Colonic mucosa (tissue), 4 donors: ENCODE measurements at regions not wholly inside any gene's neighbourhood (a gene's known extent, or its start where the extent isn't known, plus 50 kb on each side); places are given as distances from the start of the nearest gene placed in this dataset.

Source experiments
- DNase-seq: peaks from one replicate; pipeline ENCODE4 v3.0.0-alpha.2; 2020
- H3K27ac ChIP-seq: fragments of 200-600 bp; one replicate; pipeline ENCODE4 v1.8.0; 2021
- H3K27me3 ChIP-seq: fragments of 200-600 bp; one replicate; pipeline ENCODE4 v1.8.0; 2021
- H3K36me3 ChIP-seq: fragments of 200-600 bp; one replicate; pipeline ENCODE4 v1.8.0; 2021
- H3K4me1 ChIP-seq: fragments of 200-600 bp; one replicate; pipeline ENCODE4 v1.8.0; 2021; ENCODE audit warnings: mild to moderate bottlenecking
- H3K4me3 ChIP-seq: fragments of 200-600 bp; one replicate; pipeline ENCODE4 v1.8.0; 2021
- H3K9ac ChIP-seq, 2 donors: one replicate each; pipeline ENCODE4 v1.7.0; 2013; ENCODE audit warnings: control low read depth in 2 of 2, low read depth in 2 of 2, low read length in 2 of 2
- H3K9me3 ChIP-seq: fragments of 200-600 bp; one replicate; pipeline ENCODE4 v1.8.0; 2021
- CTCF ChIP-seq: fragments of 200-600 bp; IDR thresholded peaks from one replicate; pipeline ENCODE4 v1.8.0; 2022; ENCODE audit warnings: antibody characterized with exemption, mild to moderate bottlenecking
- intact Hi-C: fragments of 100-400 bp; cut with DNase I; formaldehyde crosslinking; loops from one replicate; pipeline ENCODE4 v1.14.1; 2022
- donor health status: healthy.
- donor health status: DM: no; HTN: no; CAD: no.
- donor health status: DM: no; HTN: no; CAD: no.

- intact Hi-C loops: no loop called here
- Histone ChIP-seq H3K4me3 (no peak overlapping the region), H3K9me3 (no peaks in the 10 kb centered on the region), H3K27me3 (no peaks in the 10 kb centered on the region), H3K36me3 (no peaks in the 10 kb centered on the region), H3K9ac (no peak overlapping the region), H3K27ac (no peak overlapping the region), H3K4me1 (no peaks in the 10 kb centered on the region)
- no peak for DNase-seq
- TF ChIP-seq CTCF: no peak
These were observed 107.6 kb downstream of the GLUL start for GRCh38 chr1:182283746-182284544.

GRCh38 chr1:182281541-182281940, 110.0 kb downstream of the GLUL start:
- intact Hi-C loops: no loop called here
- H3K27ac ChIP-seq: no peak overlapping the region
- no peaks in the 10 kb centered on the region for H3K4me1 ChIP-seq
- no peaks in the 10 kb centered on the region for H3K27me3 ChIP-seq
- no peak for DNase-seq
- no peak overlapping the region for H3K9ac ChIP-seq
- H3K36me3 ChIP-seq: no peaks in the 10 kb centered on the region
- no peak for TF ChIP-seq CTCF
- H3K9me3 ChIP-seq: no peaks in the 10 kb centered on the region
- H3K4me3 ChIP-seq: no peak overlapping the region

- Histone ChIP-seq H3K9me3 (no peaks in the 10 kb centered on the region), H3K36me3 (no peaks in the 10 kb centered on the region), H3K27ac (no peak overlapping the region), H3K27me3 (no peaks in the 10 kb centered on the region), H3K9ac (no peak overlapping the region), H3K4me3 (no peak overlapping the region), H3K4me1 (no peaks in the 10 kb centered on the region)
- no peak for TF ChIP-seq CTCF
- intact Hi-C loops: no loop called here
- DNase-seq: no peak
These were observed 111.1 kb downstream of the GLUL start for GRCh38 chr1:182280504-182280900.

- Histone ChIP-seq H3K27me3 (no peaks in the 10 kb centered on the region), H3K4me3 (no peak overlapping the region), H3K9me3 (no peaks in the 10 kb centered on the region), H3K27ac (no peak overlapping the region), H3K4me1 (no peaks in the 10 kb centered on the region), H3K36me3 (no peaks in the 10 kb centered on the region), H3K9ac (no peak overlapping the region)
- no peak for DNase-seq
- intact Hi-C loops: no loop called here
- TF ChIP-seq CTCF: no peak
These were observed 111.7 kb downstream of the GLUL start for GRCh38 chr1:182279724-182280503.

- Histone ChIP-seq H3K27ac (no peak overlapping the region), H3K9ac (no peak overlapping the region), H3K4me1 (no peaks in the 10 kb centered on the region), H3K9me3 (no peaks in the 10 kb centered on the region), H3K4me3 (no peak overlapping the region), H3K36me3 (no peaks in the 10 kb centered on the region), H3K27me3 (no peaks in the 10 kb centered on the region)
- DNase-seq: no peak
- no peak for TF ChIP-seq CTCF
- intact Hi-C loops: no loop called here
These were observed 112.3 kb downstream of the GLUL start for GRCh38 chr1:182279302-182279701.
